ENCODE measurements at regions not wholly inside any gene's neighbourhood (a gene's known extent, or its start where the extent isn't known, plus 50 kb on each side); places are given as distances from the start of the nearest gene placed in this dataset.
"Not testable (repeated sequence)": the region's sequence is repeated elsewhere in the genome, so short reads cannot be mapped to it uniquely, and the experiment has no call there.

DNA sequence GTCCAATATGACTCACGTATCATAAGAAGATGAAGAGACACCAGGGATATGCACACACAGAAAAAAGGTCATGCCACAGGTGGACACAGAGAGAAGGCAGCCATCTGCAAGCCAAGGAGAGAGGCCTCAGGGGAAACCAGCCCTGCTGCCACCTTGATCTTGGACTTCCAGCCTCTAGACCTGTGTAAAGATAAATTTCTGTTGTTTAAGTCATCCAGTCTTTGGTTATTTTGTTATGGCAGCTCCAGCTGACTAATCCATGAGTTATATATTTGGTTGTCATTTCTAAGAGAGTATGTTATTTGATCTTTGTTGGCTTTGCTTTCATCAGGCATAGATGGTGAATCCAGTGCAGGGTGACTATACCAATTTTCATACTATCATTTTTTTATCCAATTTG lies 130.2 kb upstream of the DAP start:
- TF ChIP-seq, protein P1, sequence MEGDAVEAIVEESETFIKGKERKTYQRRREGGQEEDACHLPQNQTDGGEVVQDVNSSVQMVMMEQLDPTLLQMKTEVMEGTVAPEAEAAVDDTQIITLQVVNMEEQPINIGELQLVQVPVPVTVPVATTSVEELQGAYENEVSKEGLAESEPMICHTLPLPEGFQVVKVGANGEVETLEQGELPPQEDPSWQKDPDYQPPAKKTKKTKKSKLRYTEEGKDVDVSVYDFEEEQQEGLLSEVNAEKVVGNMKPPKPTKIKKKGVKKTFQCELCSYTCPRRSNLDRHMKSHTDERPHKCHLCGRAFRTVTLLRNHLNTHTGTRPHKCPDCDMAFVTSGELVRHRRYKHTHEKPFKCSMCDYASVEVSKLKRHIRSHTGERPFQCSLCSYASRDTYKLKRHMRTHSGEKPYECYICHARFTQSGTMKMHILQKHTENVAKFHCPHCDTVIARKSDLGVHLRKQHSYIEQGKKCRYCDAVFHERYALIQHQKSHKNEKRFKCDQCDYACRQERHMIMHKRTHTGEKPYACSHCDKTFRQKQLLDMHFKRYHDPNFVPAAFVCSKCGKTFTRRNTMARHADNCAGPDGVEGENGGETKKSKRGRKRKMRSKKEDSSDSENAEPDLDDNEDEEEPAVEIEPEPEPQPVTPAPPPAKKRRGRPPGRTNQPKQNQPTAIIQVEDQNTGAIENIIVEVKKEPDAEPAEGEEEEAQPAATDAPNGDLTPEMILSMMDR (IDR thresholded peaks at IDR 0.05; ENCODE audit: low read depth, low read length, missing control alignments): no peak
- H3K27ac ChIP-seq: no peak overlapping the region
- no peak for DNase-seq
- H3K36me3 ChIP-seq (replicated peaks): no peaks in the 10 kb centered on the region
- no peaks in the 10 kb centered on the region for H3K27me3 ChIP-seq (replicated peaks)
- in situ Hi-C loops (cut with HindIII; ENCODE audit: low pct_ligation_motif_present, low sequenced_read_pairs): no loop called here
- no peak overlapping the region for H3K4me3 ChIP-seq (ENCODE audit: low read depth, low read length)

DNA sequence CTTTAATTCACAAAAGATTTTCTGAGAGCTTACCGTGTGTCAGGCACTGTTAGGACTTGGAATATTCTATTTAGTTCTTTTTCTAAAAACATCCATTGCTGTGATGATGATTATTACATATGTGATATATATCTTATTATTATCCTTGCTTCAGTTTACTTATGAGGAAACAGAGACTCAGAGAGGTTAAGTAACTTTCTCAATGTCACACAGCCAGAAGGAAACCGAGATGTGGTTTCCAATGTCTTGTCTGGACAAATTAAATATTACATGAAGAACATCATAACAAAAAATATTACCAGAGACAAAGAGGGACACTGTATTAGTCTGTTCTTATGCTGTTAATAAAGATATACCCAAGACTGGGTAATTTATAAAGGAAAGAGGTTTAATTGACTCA lies 125.5 kb upstream of the DAP start:
- DNase-seq: no peak
- TF ChIP-seq, protein P1 (IDR thresholded peaks at IDR 0.05; ENCODE audit: low read depth, low read length, missing control alignments): no peak
- in situ Hi-C loops (cut with HindIII; ENCODE audit: low pct_ligation_motif_present, low sequenced_read_pairs): no loop called here
- Histone ChIP-seq H3K27me3 (replicated peaks) (no peaks in the 10 kb centered on the region), H3K4me3 (ENCODE audit: low read depth, low read length) (no peak overlapping the region), H3K27ac (no peak overlapping the region), H3K36me3 (replicated peaks) (no peaks in the 10 kb centered on the region)

- no peaks in the 10 kb centered on the region for H3K36me3 ChIP-seq (replicated peaks)
- DNase-seq: peak; percentile 58
- H3K4me3 ChIP-seq (ENCODE audit: low read depth, low read length): no peak overlapping the region
- no peak overlapping the region for H3K27ac ChIP-seq
- TF ChIP-seq, protein P1 (IDR thresholded peaks at IDR 0.05; ENCODE audit: low read depth, low read length, missing control alignments): no peak
- H3K27me3 ChIP-seq (replicated peaks): no peaks in the 10 kb centered on the region
- in situ Hi-C loops (cut with HindIII; ENCODE audit: low pct_ligation_motif_present, low sequenced_read_pairs): no loop called here
These were observed 124.0 kb upstream of the DAP start for GRCh38 chr5:10885026-10885425.

DNA sequence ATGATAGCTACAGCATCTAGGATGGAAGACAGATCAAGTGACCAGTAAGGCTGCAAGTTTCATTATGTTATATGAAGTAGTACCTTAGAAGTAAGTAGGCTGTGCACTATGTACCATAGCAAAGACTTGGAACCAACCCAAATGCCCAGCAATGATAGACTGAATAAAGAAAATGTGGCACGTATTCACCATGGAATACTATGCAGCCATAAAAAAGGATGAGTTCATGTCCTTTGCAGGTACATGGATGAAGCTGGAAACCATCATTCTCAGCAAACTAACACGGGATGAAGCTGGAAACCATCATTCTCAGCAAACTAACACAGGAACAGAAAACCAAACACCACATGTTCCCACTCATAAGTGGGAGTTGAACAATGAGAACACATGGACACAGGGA lies 122.9 kb upstream of the DAP start:
- in situ Hi-C loops (cut with HindIII; ENCODE audit: low pct_ligation_motif_present, low sequenced_read_pairs); H3K27me3 ChIP-seq (replicated peaks); DNase-seq; H3K27ac ChIP-seq; H3K4me3 ChIP-seq (ENCODE audit: low read depth, low read length); H3K36me3 ChIP-seq (replicated peaks): not testable (repeated sequence)

DNA sequence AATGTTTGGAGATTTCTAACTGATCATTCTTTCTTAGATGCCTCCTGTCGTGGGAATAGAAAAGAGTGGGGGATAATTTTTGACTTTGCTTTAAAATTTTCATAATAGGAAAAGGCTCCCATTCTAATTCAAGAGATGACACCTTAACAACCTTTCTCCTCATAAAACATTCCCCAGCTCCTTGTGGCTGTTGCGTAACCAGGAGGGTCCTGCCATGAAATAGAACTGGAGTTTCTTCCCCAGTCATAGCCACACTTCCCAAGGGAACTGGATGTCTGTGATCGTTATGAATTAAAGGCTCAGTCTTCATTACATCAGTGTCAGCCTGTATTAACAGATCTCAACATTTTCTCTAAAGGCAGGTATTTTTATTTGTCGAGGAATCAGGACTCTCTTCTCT lies 119.9 kb upstream of the DAP start:
- in situ Hi-C loops (cut with HindIII; ENCODE audit: low pct_ligation_motif_present, low sequenced_read_pairs): no loop called here
- TF ChIP-seq, protein P1 (IDR thresholded peaks at IDR 0.05; ENCODE audit: low read depth, low read length, missing control alignments): no peak
- no peak for DNase-seq
- Histone ChIP-seq H3K4me3 (ENCODE audit: low read depth, low read length) (no peak overlapping the region), H3K27ac (no peak overlapping the region), H3K36me3 (replicated peaks) (no peaks in the 10 kb centered on the region), H3K27me3 (replicated peaks) (no peaks in the 10 kb centered on the region)

- DNase-seq; in situ Hi-C loops (cut with HindIII; ENCODE audit: low pct_ligation_motif_present, low sequenced_read_pairs); H3K36me3 ChIP-seq (replicated peaks); H3K27me3 ChIP-seq (replicated peaks); H3K4me3 ChIP-seq (ENCODE audit: low read depth, low read length); H3K27ac ChIP-seq: not testable (repeated sequence)
These were observed 116.0 kb upstream of the DAP start for GRCh38 chr5:10876996-10877395.

- TF ChIP-seq, protein P1 (IDR thresholded peaks at IDR 0.05; ENCODE audit: low read depth, low read length, missing control alignments): no peak
- no peak for DNase-seq
- Histone ChIP-seq H3K4me3 (ENCODE audit: low read depth, low read length) (no peak overlapping the region), H3K27ac (no peak overlapping the region), H3K36me3 (replicated peaks) (no peaks in the 10 kb centered on the region), H3K27me3 (replicated peaks) (no peaks in the 10 kb centered on the region)
- in situ Hi-C loops (cut with HindIII; ENCODE audit: low pct_ligation_motif_present, low sequenced_read_pairs): no loop called here
These were observed 115.1 kb upstream of the DAP start for GRCh38 chr5:10876006-10876744.

All from brain microvascular endothelial cell (primary cell).